ENCODE measurements at regions not wholly inside any gene's neighbourhood (a gene's known extent, or its start where the extent isn't known, plus 50 kb on each side); places are given as distances from the start of the nearest gene placed in this dataset.

GRCh38 chr15:98536976-98537375 lies 111.4 kb upstream of the IGF1R start:
- H3K36me3 ChIP-seq: no peaks in the 10 kb centered on the region
- no peaks in the 10 kb centered on the region for H3K27me3 ChIP-seq
- intact Hi-C loops (cut with DNase I): no loop called here
- no peak overlapping the region for H3K4me3 ChIP-seq
- H3K9me3 ChIP-seq: no peaks in the 10 kb centered on the region
- TF ChIP-seq POLR2A (IDR thresholded peaks at IDR 0.05) (no peak), EP300 (IDR thresholded peaks at IDR 0.05) (no peak), POLR2AphosphoS5 (IDR thresholded peaks at IDR 0.05) (no peak), CTCF (IDR thresholded peaks at IDR 0.05) (no peak)
- DNase-seq: no peak
- H3K27ac ChIP-seq: no peak overlapping the region
- no peaks in the 10 kb centered on the region for H3K4me1 ChIP-seq
- 88 to 92% methylated on average over 2 of the region's 2 CpGs for WGBS, 2 donors

- Histone ChIP-seq H3K4me3 (no peak overlapping the region), H3K27me3 (no peaks in the 10 kb centered on the region), H3K9me3 (no peaks in the 10 kb centered on the region), H3K36me3 (no peaks in the 10 kb centered on the region), H3K27ac (no peak overlapping the region), H3K4me1 (no peaks in the 10 kb centered on the region)
- TF ChIP-seq EP300 (IDR thresholded peaks at IDR 0.05): no peak
- no peak for TF ChIP-seq POLR2AphosphoS5 (IDR thresholded peaks at IDR 0.05)
- no peak for TF ChIP-seq POLR2A (IDR thresholded peaks at IDR 0.05)
- TF ChIP-seq CTCF (IDR thresholded peaks at IDR 0.05): no peak
- intact Hi-C loops (cut with DNase I): no loop called here
- WGBS, 2 donors: 29 to 68% methylated on average over 8 of the region's 8 CpGs
- no peak for DNase-seq
Observed at GRCh38 chr15:98537516-98538060, 110.8 kb upstream of the IGF1R start.

GRCh38 chr15:98541519-98541918 lies 106.8 kb upstream of the IGF1R start:
- H3K27ac ChIP-seq: no peak overlapping the region
- H3K36me3 ChIP-seq: no peaks in the 10 kb centered on the region
- intact Hi-C loops (cut with DNase I): no loop called here
- no peak overlapping the region for H3K4me3 ChIP-seq
- no peak for DNase-seq
- H3K27me3 ChIP-seq: no peaks in the 10 kb centered on the region
- H3K4me1 ChIP-seq: no peaks in the 10 kb centered on the region
- 56 to 77% methylated on average over 14 of the region's 14 CpGs for WGBS, 2 donors
- H3K9me3 ChIP-seq: no peaks in the 10 kb centered on the region
- no peak for TF ChIP-seq POLR2AphosphoS5 (IDR thresholded peaks at IDR 0.05)
- TF ChIP-seq CTCF (IDR thresholded peaks at IDR 0.05): no peak
- no peak for TF ChIP-seq EP300 (IDR thresholded peaks at IDR 0.05)
- TF ChIP-seq POLR2A (IDR thresholded peaks at IDR 0.05): no peak

- TF ChIP-seq POLR2AphosphoS5 (IDR thresholded peaks at IDR 0.05) (no peak), CTCF (IDR thresholded peaks at IDR 0.05) (no peak), EP300 (IDR thresholded peaks at IDR 0.05) (no peak), POLR2A (IDR thresholded peaks at IDR 0.05) (no peak)
- Histone ChIP-seq H3K27ac (no peak overlapping the region), H3K27me3 (no peaks in the 10 kb centered on the region), H3K4me3 (no peak overlapping the region), H3K9me3 (no peaks in the 10 kb centered on the region), H3K36me3 (no peaks in the 10 kb centered on the region), H3K4me1 (peaks cover 0 to 12% (median 9%) of the 10 kb centered on the region in 4 donors)
- WGBS, 2 donors: 48 to 83% methylated on average over 1 of the region's 1 CpG
- intact Hi-C loops (cut with DNase I): no loop called here
- DNase-seq: no peak
Observed at GRCh38 chr15:98543237-98543636, 105.1 kb upstream of the IGF1R start.

- 89 to 92% methylated on average over 9 of the region's 9 CpGs for WGBS, 2 donors
- Histone ChIP-seq H3K4me1 (peaks cover 0 to 27% (median 16%) of the 10 kb centered on the region in 4 donors), H3K27me3 (no peaks in the 10 kb centered on the region), H3K9me3 (no peaks in the 10 kb centered on the region), H3K4me3 (no peak overlapping the region), H3K27ac (peak overlapping the region in 2 of 4 donors; percentile 93 to 94), H3K36me3 (no peaks in the 10 kb centered on the region)
- TF ChIP-seq CTCF (IDR thresholded peaks at IDR 0.05) (no peak), EP300 (IDR thresholded peaks at IDR 0.05) (no peak), POLR2AphosphoS5 (IDR thresholded peaks at IDR 0.05) (no peak), POLR2A (IDR thresholded peaks at IDR 0.05) (no peak)
- intact Hi-C loops (cut with DNase I): no loop called here
- no peak for DNase-seq
Observed at GRCh38 chr15:98546329-98546728, 102.0 kb upstream of the IGF1R start.

Measured in sigmoid colon (tissue), 6 donors.